H1 (cell line): ENCODE measurements at regions not wholly inside any gene's neighbourhood (a gene's known extent, or its start where the extent isn't known, plus 50 kb on each side); places are given as distances from the start of the nearest gene placed in this dataset.

Experiments used
- CTCF ChIA-PET: fragments of 300-600 bp; sonication (Branson Sonifier 250); formaldehyde crosslinking; loops from one replicate; lab custom pipeline; 2021; ENCODE audit not compliant: partially characterized antibody; lab: Charles Lee
- POLR2A ChIA-PET: fragments of 300-600 bp; sonication (Branson Sonifier 250); formaldehyde crosslinking; loops from one replicate; lab custom pipeline; 2021; ENCODE audit warnings: inconsistent platforms; ENCODE audit not compliant: partially characterized antibody; lab: Charles Lee
- DNase-seq, 2 experiments: peaks; one replicate each; pipeline versions ENCODE4 v3.0.0 to v3.0.0-alpha.2; 2010 to 2022; ENCODE audit warnings: low spot score in 2 of 2, low read depth in 1 of 2, mixed read lengths in 1 of 2
- FAIRE-seq: peaks from 2 replicates; lab custom pipeline; 2011; peaks lifted over from hg19 to GRCh38; lab: Jason Lieb, UNC
- H2AFZ ChIP-seq: 2 replicates; pipeline ENCODE4 v1.8.1; 2012; ENCODE audit warnings: low read length, inconsistent platforms
- H2AK5ac ChIP-seq: 2 replicates; pipeline ENCODE4 v1.6.1; 2013; ENCODE audit warnings: low read depth, low read length
- H2BK120ac ChIP-seq: replicated peaks from 2 replicates; pipeline ENCODE3; 2013; ENCODE audit warnings: low read depth, low read length, inconsistent platforms
- H2BK12ac ChIP-seq: 2 replicates; pipeline ENCODE4 v1.6.1; 2013; ENCODE audit warnings: low read depth, low read length
- H2BK15ac ChIP-seq: 2 replicates; pipeline ENCODE4 v1.6.1; 2013; ENCODE audit warnings: low read length
- H2BK20ac ChIP-seq: 2 replicates; pipeline ENCODE4 v1.6.1; 2013; ENCODE audit warnings: low read length
- H2BK5ac ChIP-seq: 2 replicates; pipeline ENCODE4 v1.6.1; 2013; ENCODE audit warnings: low read depth, low read length
- H3K14ac ChIP-seq: 2 replicates; pipeline ENCODE4 v1.6.1; 2013; ENCODE audit warnings: inconsistent platforms; ENCODE audit not compliant: insufficient read length
- H3K18ac ChIP-seq: 2 replicates; pipeline ENCODE4 v1.6.1; 2013; ENCODE audit warnings: low read length; ENCODE audit errors: extremely low read depth
- H3K23ac ChIP-seq: 2 replicates; pipeline ENCODE4 v1.6.1; 2013; ENCODE audit warnings: inconsistent platforms; ENCODE audit not compliant: insufficient read length
- H3K23me2 ChIP-seq: 2 replicates; pipeline ENCODE4 v1.6.1; 2013; ENCODE audit warnings: low read depth, low read length
- H3K27ac ChIP-seq: 2 replicates; pipeline ENCODE4 v1.6.1; 2011; ENCODE audit warnings: low read depth, low read length, inconsistent platforms
- H3K27me3 ChIP-seq, 4 experiments: replicated peaks in 1 of 4; 1 replicate in 1 of 4; 2 replicates in 3 of 4; pipeline versions ENCODE4 v1.6.1 to v1.8.1; 2011 to 2013; ENCODE audit warnings: low read length in 3 of 4, mild to moderate bottlenecking in 3 of 4, inconsistent platforms in 2 of 4, mixed read lengths in 2 of 4, moderate library complexity in 1 of 4; ENCODE audit not compliant: control insufficient read depth in 3 of 4, insufficient read depth in 3 of 4; ENCODE audit errors: extremely low read depth in 1 of 4
- H3K36me3 ChIP-seq, 4 experiments: 2 replicates each; pipeline versions ENCODE4 v1.6.1 to v1.8.1; 2011 to 2013; ENCODE audit warnings: mild to moderate bottlenecking in 4 of 4, low read length in 3 of 4, moderate library complexity in 2 of 4, control low read depth in 1 of 4, inconsistent platforms in 1 of 4; ENCODE audit not compliant: insufficient read depth in 4 of 4, control insufficient read depth in 2 of 4
- H3K4ac ChIP-seq: replicated peaks from 2 replicates; pipeline ENCODE3; 2013; ENCODE audit warnings: low read length, low read depth, mixed read lengths, inconsistent platforms; ENCODE audit not compliant: insufficient read length
- H3K4me1 ChIP-seq, 4 experiments: replicated peaks in 1 of 4; 1 replicate in 1 of 4; 2 replicates in 3 of 4; pipeline versions ENCODE4 v1.6.1 to v1.8.1; 2011 to 2013; ENCODE audit warnings: low read length in 3 of 4, inconsistent platforms in 2 of 4, mixed read lengths in 1 of 4; ENCODE audit not compliant: insufficient read depth in 4 of 4, control insufficient read depth in 3 of 4
- H3K4me2 ChIP-seq, 2 experiments: 2 replicates each; pipeline versions ENCODE4 v1.6.1 to v1.8.1; 2011 to 2013; ENCODE audit warnings: low read depth in 2 of 2, low read length in 2 of 2, control low read depth in 1 of 2, inconsistent platforms in 1 of 2, mild to moderate bottlenecking in 1 of 2; ENCODE audit not compliant: insufficient read depth in 1 of 2
- H3K4me3 ChIP-seq, 4 experiments: fragments of 200-600, 300-600 bp in 1 of 4; sonication (generic), shearing (Covaris generic), sonication (Bioruptor Twin) in 1 of 4; 2 replicates each; pipeline versions ENCODE4 v1.5.1 to v1.8.1; 2011 to 2016; ENCODE audit warnings: low read length in 4 of 4, low read depth in 3 of 4, control low read depth in 2 of 4, inconsistent platforms in 2 of 4, mild to moderate bottlenecking in 2 of 4, mixed read lengths in 1 of 4, moderate library complexity in 1 of 4; ENCODE audit not compliant: insufficient read depth in 2 of 4; ENCODE audit errors: extremely low read depth in 1 of 4
- H3K56ac ChIP-seq: replicated peaks from 2 replicates; pipeline ENCODE3; 2013; ENCODE audit warnings: low read depth, mild to moderate bottlenecking, mixed read lengths, low read length, inconsistent platforms; ENCODE audit not compliant: insufficient read length
- H3K79me1 ChIP-seq: 2 replicates; pipeline ENCODE4 v1.6.1; 2013; ENCODE audit warnings: low read depth, low read length, control low read depth
- H3K79me2 ChIP-seq, 2 experiments: 2 replicates each; pipeline versions ENCODE4 v1.6.1 to v1.8.1; 2012 to 2013; ENCODE audit warnings: low read length in 2 of 2, mild to moderate bottlenecking in 2 of 2, inconsistent platforms in 1 of 2; ENCODE audit not compliant: insufficient read depth in 2 of 2, control insufficient read depth in 1 of 2
- H3K9ac ChIP-seq, 4 experiments: replicated peaks in 1 of 4; 1 replicate in 1 of 4; 2 replicates in 3 of 4; pipeline versions ENCODE4 v1.6.1 to v1.8.1; 2011 to 2013; ENCODE audit warnings: low read depth in 3 of 4, low read length in 3 of 4, control low read depth in 2 of 4, mild to moderate bottlenecking in 2 of 4, moderate library complexity in 2 of 4, inconsistent platforms in 1 of 4; ENCODE audit errors: extremely low read depth in 1 of 4
- H3K9me3 ChIP-seq, 2 experiments: 2 replicates each; pipeline versions ENCODE4 v1.6.1 to v1.8.1; 2012 to 2013; ENCODE audit warnings: mild to moderate bottlenecking in 2 of 2, moderate library complexity in 2 of 2, control low read depth in 1 of 2, inconsistent platforms in 1 of 2, low read depth in 1 of 2, low read length in 1 of 2, mixed read lengths in 1 of 2; ENCODE audit not compliant: insufficient read depth in 2 of 2
- H4K20me1 ChIP-seq, 2 experiments: replicated peaks in 1 of 2; 2 replicates each; pipeline versions ENCODE3 to v1.8.1; 2011 to 2013; ENCODE audit warnings: inconsistent platforms in 2 of 2, low read length in 2 of 2, mild to moderate bottlenecking in 1 of 2; ENCODE audit not compliant: insufficient read depth in 2 of 2, control insufficient read depth in 1 of 2
- H4K5ac ChIP-seq: 2 replicates; pipeline ENCODE4 v1.6.1; 2013; ENCODE audit warnings: low read length, low read depth, mixed read lengths, inconsistent platforms; ENCODE audit not compliant: insufficient read length
- H4K8ac ChIP-seq: 2 replicates; pipeline ENCODE4 v1.8.0; 2013; ENCODE audit warnings: mild to moderate bottlenecking, moderate library complexity, low read length, inconsistent platforms; ENCODE audit not compliant: insufficient read depth; ENCODE audit errors: extremely low read depth
- H4K91ac ChIP-seq: replicated peaks from 2 replicates; pipeline ENCODE3; 2013; ENCODE audit warnings: low read length, mixed read lengths, inconsistent platforms; ENCODE audit not compliant: insufficient read length
- BCL11A ChIP-seq, 2 experiments: IDR thresholded peaks; one replicate each; pipeline ENCODE4 v1.6.1; 2011; ENCODE audit warnings: low read depth in 2 of 2, low read length in 2 of 2, mild to moderate bottlenecking in 2 of 2
- CBX8 ChIP-seq: fragments of 300-800, 300-1000 bp; sonication (generic); IDR thresholded peaks from 2 replicates; pipeline ENCODE4 v1.7.1; 2016; ENCODE audit warnings: low read depth, low read length, borderline replicate concordance
- CHD1 ChIP-seq: IDR thresholded peaks from 2 replicates; pipeline ENCODE4 v1.6.1; 2012; ENCODE audit warnings: low read depth, low read length, improper control_type of control experiment
- CREB1 ChIP-seq: IDR thresholded peaks from 2 replicates; pipeline ENCODE4 v1.6.1; 2012; ENCODE audit warnings: inconsistent platforms
- HDAC6 ChIP-seq: IDR thresholded peaks from one replicate; pipeline ENCODE4 v1.7.1; 2012; ENCODE audit warnings: low read depth, mild to moderate bottlenecking, inconsistent platforms, low read length, moderate library complexity
- JUN ChIP-seq: IDR thresholded peaks from 2 replicates; pipeline ENCODE4 v1.6.1; 2011; ENCODE audit warnings: low read depth, mild to moderate bottlenecking, improper control_type of control experiment, low read length
- KDM4A ChIP-seq: IDR thresholded peaks from one replicate; pipeline ENCODE4 v1.7.1; 2012; ENCODE audit warnings: low read depth, mild to moderate bottlenecking, moderate library complexity, low read length, inconsistent platforms; ENCODE audit not compliant: severe bottlenecking
- RAD21 ChIP-seq, 2 experiments: IDR thresholded peaks in 1 of 2; conservative IDR thresholded peaks in 1 of 2; 2 replicates each; pipeline ENCODE4 v1.6.1; 2011; ENCODE audit warnings: low read depth in 2 of 2, low read length in 2 of 2, improper control_type of control experiment in 1 of 2, inconsistent platforms in 1 of 2, mild to moderate bottlenecking in 1 of 2, moderate library complexity in 1 of 2
- SIN3A ChIP-seq, 2 experiments: IDR thresholded peaks in 1 of 2; conservative IDR thresholded peaks in 1 of 2; 2 replicates each; pipeline ENCODE4 v1.6.1; 2011 to 2012; ENCODE audit warnings: low read length in 2 of 2, improper control_type of control experiment in 1 of 2, low read depth in 1 of 2, mild to moderate bottlenecking in 1 of 2
- SIRT6 ChIP-seq: IDR thresholded peaks from one replicate; pipeline ENCODE4 v1.7.1; 2012; ENCODE audit warnings: low read length, inconsistent platforms
- TAF7 ChIP-seq: optimal IDR thresholded peaks from 2 replicates; pipeline ENCODE3; 2011; ENCODE audit warnings: low read depth, mild to moderate bottlenecking, inconsistent platforms, low read length, moderate library complexity, borderline replicate concordance
- YY1 ChIP-seq: IDR thresholded peaks from 2 replicates; pipeline ENCODE4 v1.6.1; 2011; ENCODE audit warnings: low read depth, mild to moderate bottlenecking, low read length
- ZNF274 ChIP-seq: IDR thresholded peaks from 2 replicates; pipeline ENCODE4 v1.7.0; 2012; ENCODE audit warnings: low read length, borderline replicate concordance; ENCODE audit errors: extremely low read depth

DNA sequence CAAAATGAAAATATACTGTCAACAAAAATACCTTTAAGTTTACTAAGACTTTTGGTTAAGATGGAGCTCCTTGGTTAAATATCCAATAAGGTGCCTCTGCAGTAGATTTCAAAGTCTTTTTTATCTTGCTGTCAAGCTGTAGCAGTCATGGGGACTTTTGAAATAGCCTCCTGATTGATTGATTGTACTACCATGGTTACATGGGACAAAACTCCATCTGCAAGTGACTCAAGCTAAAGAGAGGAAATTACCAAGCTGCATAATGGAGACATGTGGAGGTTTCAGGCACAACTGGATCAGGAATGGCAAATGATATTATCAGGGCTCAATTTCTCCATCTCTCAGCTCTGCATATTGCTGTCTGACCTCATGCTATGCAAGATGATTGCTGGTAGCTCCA, 73.4 kb upstream of the ST8SIA3 start:
- H3K9ac ChIP-seq: no peak overlapping the region
- no peaks in the 10 kb centered on the region for H3K23me2 ChIP-seq
- no peaks in the 10 kb centered on the region for H3K79me2 ChIP-seq
- H2BK120ac ChIP-seq: no peak overlapping the region
- no peaks in the 10 kb centered on the region for H3K9me3 ChIP-seq
- FAIRE-seq (no peak), DNase-seq (no peak)
- H3K18ac ChIP-seq: no peak overlapping the region
- H2BK20ac ChIP-seq: no peak overlapping the region
- H3K36me3 ChIP-seq: no peaks in the 10 kb centered on the region
- CTCF ChIA-PET: interaction anchor here (0.7 to 1.2 kb wide), 2 partner anchors 21 to 144 kb away, joined by 3 to 4 read pairs; no protein-coding TSS in a partner anchor
- no peak overlapping the region for H3K27ac ChIP-seq
- no peak overlapping the region for H2AK5ac ChIP-seq
- no peaks in the 10 kb centered on the region for H3K79me1 ChIP-seq
- no peak overlapping the region for H3K14ac ChIP-seq
- H4K5ac ChIP-seq: no peak overlapping the region
- H3K23ac ChIP-seq: no peak overlapping the region
- no peak overlapping the region for H3K4me2 ChIP-seq
- H3K56ac ChIP-seq: no peak overlapping the region
- no peak overlapping the region for H4K91ac ChIP-seq
- no peak overlapping the region for H3K4me3 ChIP-seq
- H4K20me1 ChIP-seq: no peaks in the 10 kb centered on the region
- H2BK5ac ChIP-seq: no peak overlapping the region
- H2BK15ac ChIP-seq: no peak overlapping the region
- no peak overlapping the region for H4K8ac ChIP-seq
- H2AFZ ChIP-seq: no peak overlapping the region
- no peak overlapping the region for H3K4ac ChIP-seq
- peaks cover 0 to 2% (median 0%) of the 10 kb centered on the region in 4 experiments; a peak in 1 of 7 replicates for H3K4me1 ChIP-seq
- no peaks in the 10 kb centered on the region for H3K27me3 ChIP-seq
- H2BK12ac ChIP-seq: no peak overlapping the region
- POLR2A ChIA-PET: interaction anchor here (0.7 kb wide), 1 partner anchor 157 kb away, joined by 3 read pairs; no protein-coding TSS in a partner anchor
- TF ChIP-seq YY1 (no peak), SIN3A (conservative IDR thresholded peaks at IDR 0.05 in 1 of 2, IDR thresholded peaks at IDR 0.05 in 1 of 2; ENCODE audit: low read depth in 1 of 2, low read length in 2 of 2) (no peak), KDM4A (no peak), CHD1 (no peak), CBX8 (no peak), CREB1 (no peak), RAD21 (IDR thresholded peaks at IDR 0.05 in 1 of 2, conservative IDR thresholded peaks at IDR 0.05 in 1 of 2; ENCODE audit: low read depth in 2 of 2, low read length in 2 of 2) (no peak), HDAC6 (no peak), JUN (no peak), SIRT6 (no peak), BCL11A (IDR thresholded peaks at IDR 0.05; ENCODE audit: low read depth in 2 of 2, low read length in 2 of 2) (no peak), TAF7 (no peak), ZNF274 (no peak)
